OCI-LY1 (cell line): ENCODE measurements at regions not wholly inside any gene's neighbourhood (a gene's known extent, or its start where the extent isn't known, plus 50 kb on each side); places are given as distances from the start of the nearest gene placed in this dataset.

Source experiments
- CTCF ChIP-seq: fragments of 200-600 bp; sonication (generic), shearing (Covaris generic); IDR thresholded peaks from 2 replicates; pipeline ENCODE4 v1.5.1; 2017; ENCODE audit warnings: mild to moderate bottlenecking, antibody characterized with exemption, low read length, moderate library complexity, mixed read lengths
- EZH2 ChIP-seq: fragments of 200-600 bp; sonication (generic), shearing (Covaris generic); IDR thresholded peaks from 2 replicates; pipeline ENCODE4 v1.8.0; 2017; ENCODE audit warnings: borderline replicate concordance, mixed run types, mild to moderate bottlenecking, antibody characterized with exemption, low read length, moderate library complexity, mixed read lengths

GRCh38 chr4:14701389-14701788 is 300.9 kb upstream of the CPEB2 start:
- TF ChIP-seq CTCF (no peak), EZH2 (no peak)
